ENCODE measurements at regions not wholly inside any gene's neighbourhood (a gene's known extent, or its start where the extent isn't known, plus 50 kb on each side); places are given as distances from the start of the nearest gene placed in this dataset.

DNA sequence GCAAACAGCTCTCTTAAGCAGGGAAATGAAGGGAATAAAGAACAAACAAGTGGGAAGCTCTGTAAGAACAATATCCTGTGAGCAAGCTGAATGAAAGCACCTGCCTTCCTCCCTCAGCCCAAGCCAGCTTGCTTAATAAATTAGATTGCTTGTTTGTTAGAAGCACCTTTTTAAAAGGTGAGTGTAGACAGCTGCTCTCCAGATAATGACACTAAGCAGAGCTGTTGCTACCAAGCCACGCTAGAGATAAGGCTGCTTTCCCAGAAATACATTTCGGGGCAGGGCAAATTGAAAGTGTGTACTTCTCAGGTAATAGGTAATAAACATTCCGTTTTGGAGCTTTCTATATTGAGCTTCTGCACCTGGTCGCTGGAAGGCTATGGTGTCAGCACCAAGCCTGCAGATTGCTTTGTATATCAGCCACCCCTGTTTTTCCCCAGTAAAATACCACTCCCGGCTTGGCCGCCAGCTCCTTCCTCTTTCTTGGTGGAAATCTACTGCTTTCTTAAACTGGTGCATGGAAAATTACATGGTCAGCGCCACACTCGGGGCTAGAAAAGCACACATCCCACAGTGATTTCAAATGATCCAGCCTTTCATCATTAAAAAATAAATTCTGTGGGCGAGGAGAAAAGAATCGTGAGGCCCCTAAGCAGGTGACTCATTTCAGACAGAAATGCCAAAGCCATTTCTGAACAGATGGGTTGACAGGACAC, 151.3 kb downstream of the ETS2 start:
- Mint-ChIP-seq H3K27ac (no peak overlapping the region), H3K36me3 (peaks cover 0 to 5% of the 10 kb centered on the region in 2 donors), H3K9me3 (peaks cover 3 to 4% of the 10 kb centered on the region in 2 donors)
- DNase-seq (ENCODE audit: low spot score in 2 of 2) (no peak), ATAC-seq (no peak)

- Mint-ChIP-seq H3K36me3 (no peaks in the 10 kb centered on the region), H3K9me3 (no peaks in the 10 kb centered on the region), H3K27ac (no peak overlapping the region)
- no peak for ATAC-seq
- no peak for DNase-seq (ENCODE audit: low spot score in 2 of 2)
These were observed 150.8 kb downstream of the ETS2 start for GRCh38 chr21:38956521-38956855.

GRCh38 chr21:38956007-38956406, 150.3 kb downstream of the ETS2 start:
- no peak for DNase-seq (ENCODE audit: low spot score in 2 of 2)
- ATAC-seq, result no peak
- Mint-ChIP-seq H3K9me3 (no peaks in the 10 kb centered on the region), H3K36me3 (no peaks in the 10 kb centered on the region), H3K27ac (no peak overlapping the region)

- DNase-seq (ENCODE audit: low spot score in 2 of 2), result no peak
- no peak overlapping the region for H3K27ac Mint-ChIP-seq
- peaks cover 0 to under 1% of the 10 kb centered on the region in 2 donors for H3K9me3 Mint-ChIP-seq
- peaks cover 0 to under 1% of the 10 kb centered on the region in 2 donors for H3K36me3 Mint-ChIP-seq
- no peak for ATAC-seq
These were observed 149.8 kb downstream of the ETS2 start for GRCh38 chr21:38955495-38955894.

- ATAC-seq (no peak), DNase-seq (ENCODE audit: low spot score in 2 of 2) (no peak)
- H3K9me3 Mint-ChIP-seq, result peaks cover 4 to 6% of the 10 kb centered on the region in 2 donors
- H3K36me3 Mint-ChIP-seq, result peaks cover 0 to 6% of the 10 kb centered on the region in 2 donors
- H3K27ac Mint-ChIP-seq, result no peak overlapping the region
These were observed 148.9 kb downstream of the ETS2 start for GRCh38 chr21:38954588-38955004.

DNA sequence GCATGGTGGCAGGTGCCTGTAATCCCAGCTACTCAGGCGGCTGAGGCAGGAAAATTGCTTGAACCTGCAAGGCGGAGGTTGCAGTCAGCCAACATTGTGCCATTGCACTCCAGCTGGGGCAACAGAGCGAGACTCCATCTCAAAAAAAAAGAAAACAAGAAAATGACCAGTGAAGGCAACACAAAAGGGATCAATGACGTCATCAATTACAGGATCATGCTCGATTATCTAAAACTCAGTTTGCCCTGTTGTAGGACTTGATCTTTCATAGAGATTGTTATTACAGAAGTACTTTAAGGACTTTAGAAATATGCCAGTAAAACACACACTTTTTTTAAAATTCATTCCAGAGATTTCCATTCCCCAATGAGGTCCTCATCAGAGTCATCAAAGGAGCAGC, 147.8 kb downstream of the ETS2 start:
- Mint-ChIP-seq H3K9me3 (peaks cover 4 to 6% of the 10 kb centered on the region in 2 donors), H3K27ac (no peak overlapping the region), H3K36me3 (peaks cover 0 to 6% of the 10 kb centered on the region in 2 donors)
- no peak for DNase-seq (ENCODE audit: low spot score in 2 of 2)
- no peak for ATAC-seq

- ATAC-seq (no peak), DNase-seq (ENCODE audit: low spot score in 2 of 2) (no peak)
- H3K27ac Mint-ChIP-seq, result no peak overlapping the region
- peaks cover 0 to 6% of the 10 kb centered on the region in 2 donors for H3K36me3 Mint-ChIP-seq
- peaks cover 4 to 6% of the 10 kb centered on the region in 2 donors for H3K9me3 Mint-ChIP-seq
These were observed 147.2 kb downstream of the ETS2 start for GRCh38 chr21:38952890-38953289.

- Mint-ChIP-seq H3K9me3 (peaks cover 4 to 6% of the 10 kb centered on the region in 2 donors), H3K36me3 (peaks cover 0 to 6% of the 10 kb centered on the region in 2 donors), H3K27ac (no peak overlapping the region)
- no peak for ATAC-seq
- no peak for DNase-seq (ENCODE audit: low spot score in 2 of 2)
These were observed 145.5 kb downstream of the ETS2 start for GRCh38 chr21:38951095-38951730.

- peaks cover 4 to 6% of the 10 kb centered on the region in 2 donors for H3K9me3 Mint-ChIP-seq
- DNase-seq (ENCODE audit: low spot score in 2 of 2) (no peak), ATAC-seq (no peak)
- H3K36me3 Mint-ChIP-seq, result peaks cover 0 to 6% of the 10 kb centered on the region in 2 donors
- H3K27ac Mint-ChIP-seq, result no peak overlapping the region
These were observed 144.8 kb downstream of the ETS2 start for GRCh38 chr21:38950435-38951094.

- H3K9me3 Mint-ChIP-seq, result peaks cover 4 to 6% of the 10 kb centered on the region in 2 donors
- no peak for DNase-seq (ENCODE audit: low spot score in 2 of 2)
- H3K36me3 Mint-ChIP-seq, result peaks cover 0 to 6% of the 10 kb centered on the region in 2 donors
- ATAC-seq, result no peak
- H3K27ac Mint-ChIP-seq, result no peak overlapping the region
These were observed 143.3 kb downstream of the ETS2 start for GRCh38 chr21:38949070-38949380.

DNA sequence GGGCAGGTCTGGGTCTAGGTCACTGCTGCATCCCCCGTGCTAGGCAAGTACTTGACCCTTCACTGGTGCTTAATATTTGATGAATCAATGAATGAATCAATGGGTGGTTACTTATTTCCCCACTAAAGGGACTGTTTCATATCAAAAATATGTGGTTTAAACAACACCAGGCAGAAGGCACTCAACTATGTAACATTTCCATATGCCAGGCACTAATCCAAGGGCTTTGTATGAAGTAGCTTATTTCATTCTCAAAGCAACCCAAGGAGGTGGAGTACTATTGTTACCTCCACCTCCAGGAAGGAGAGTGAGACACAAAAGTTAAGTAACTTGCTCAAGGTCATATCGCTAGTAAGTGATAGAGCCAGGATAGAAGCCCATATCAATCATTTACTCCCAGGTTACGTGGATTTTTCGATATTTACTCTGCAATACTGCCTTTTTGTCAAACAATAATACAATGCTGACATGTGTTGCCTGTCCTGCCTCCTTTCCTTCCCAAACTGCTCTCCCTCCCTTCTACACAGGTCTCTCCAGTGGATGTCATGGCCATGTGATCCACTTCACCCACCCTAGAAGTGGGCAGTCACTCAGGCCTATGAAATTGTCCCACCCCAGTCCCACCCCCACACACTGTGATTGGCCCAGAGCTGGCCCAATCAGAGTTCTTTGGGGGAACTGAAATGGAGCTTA, 142.8 kb downstream of the ETS2 start:
- H3K9me3 Mint-ChIP-seq, result peaks cover 4 to 6% of the 10 kb centered on the region in 2 donors
- DNase-seq (ENCODE audit: low spot score in 2 of 2) (no peak), ATAC-seq (no peak)
- H3K36me3 Mint-ChIP-seq, result peaks cover 0 to 6% of the 10 kb centered on the region in 2 donors
- H3K27ac Mint-ChIP-seq, result no peak overlapping the region

- peaks cover 0 to 6% of the 10 kb centered on the region in 2 donors for H3K36me3 Mint-ChIP-seq
- peaks cover 4 to 10% of the 10 kb centered on the region in 2 donors for H3K9me3 Mint-ChIP-seq
- no peak for DNase-seq (ENCODE audit: low spot score in 2 of 2)
- ATAC-seq, result no peak
- no peak overlapping the region for H3K27ac Mint-ChIP-seq
These were observed 140.0 kb downstream of the ETS2 start for GRCh38 chr21:38945545-38946245.

- ATAC-seq (no peak), DNase-seq (ENCODE audit: low spot score in 2 of 2) (no peak)
- Mint-ChIP-seq H3K9me3 (peaks cover 0 to 4% of the 10 kb centered on the region in 2 donors), H3K27ac (no peak overlapping the region), H3K36me3 (no peaks in the 10 kb centered on the region)
These were observed 139.2 kb downstream of the ETS2 start for GRCh38 chr21:38944903-38945302.

DNA sequence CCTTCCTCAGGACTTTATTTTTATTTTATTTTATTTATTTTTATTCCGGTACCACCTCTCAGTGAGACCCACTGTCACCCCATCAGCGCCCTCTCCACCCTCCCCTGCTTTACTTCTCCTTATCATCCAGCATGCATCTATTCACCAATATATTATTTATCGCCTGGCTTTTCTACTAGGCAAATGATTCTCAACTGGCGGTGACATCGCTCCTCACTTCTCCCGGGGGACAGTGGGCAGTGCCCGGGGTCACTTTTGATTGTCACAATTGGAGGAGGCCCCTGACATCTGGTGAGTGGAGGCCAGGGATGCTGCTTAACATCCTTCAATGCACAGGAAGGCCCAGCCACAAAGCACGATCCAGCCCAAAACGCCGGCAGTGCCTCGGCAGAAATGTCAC, 138.7 kb downstream of the ETS2 start:
- H3K36me3 Mint-ChIP-seq, result no peaks in the 10 kb centered on the region
- ATAC-seq (no peak), DNase-seq (ENCODE audit: low spot score in 2 of 2) (no peak)
- no peak overlapping the region for H3K27ac Mint-ChIP-seq
- H3K9me3 Mint-ChIP-seq, result peaks cover 0 to 4% of the 10 kb centered on the region in 2 donors

GRCh38 chr21:38942748-38943211, 137.1 kb downstream of the ETS2 start:
- H3K27ac Mint-ChIP-seq, result no peak overlapping the region
- no peaks in the 10 kb centered on the region for H3K36me3 Mint-ChIP-seq
- no peak for ATAC-seq
- no peak for DNase-seq (ENCODE audit: low spot score in 2 of 2)
- H3K9me3 Mint-ChIP-seq, result peaks cover 0 to 4% of the 10 kb centered on the region in 2 donors

DNA sequence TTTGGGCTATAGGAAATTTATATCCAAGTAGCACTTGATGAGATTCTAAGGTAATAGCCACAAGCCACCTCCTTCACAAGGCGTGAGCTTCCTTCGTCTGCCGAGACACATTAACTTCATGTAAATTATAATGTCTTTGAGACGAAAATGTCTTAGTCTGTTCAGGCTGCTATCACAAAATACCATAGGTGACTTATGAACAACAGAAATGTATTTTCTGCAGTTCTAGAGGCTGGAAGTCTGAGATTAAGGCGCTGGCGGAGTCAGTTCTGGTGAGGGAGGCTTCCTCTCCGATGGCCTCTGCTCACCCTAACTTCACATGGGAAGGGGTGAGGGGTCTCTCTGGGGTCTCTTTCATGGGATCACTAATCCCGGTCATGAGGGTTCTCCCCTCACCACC, 133.0 kb downstream of the ETS2 start:
- DNase-seq (ENCODE audit: low spot score in 2 of 2), result no peak
- no peak for ATAC-seq
- peak overlapping the region in 1 of 2 donors; percentile 59 for H3K27ac Mint-ChIP-seq
- H3K9me3 Mint-ChIP-seq, result peaks cover 0 to 4% of the 10 kb centered on the region in 2 donors
- no peaks in the 10 kb centered on the region for H3K36me3 Mint-ChIP-seq

Data from activated naive CD4-positive, alpha-beta T cell treated with anti-CD3 and anti-CD28 coated beads, Interleukin-2, amount 50 U/mL, for 72 hours (primary cell).